Hepatic stellate cell (primary cell): ENCODE measurements at regions not wholly inside any gene's neighbourhood (a gene's known extent, or its start where the extent isn't known, plus 50 kb on each side); places are given as distances from the start of the nearest gene placed in this dataset.
"Not testable (repeated sequence)": the region's sequence is repeated elsewhere in the genome, so short reads cannot be mapped to it uniquely, and the experiment has no call there.

ENCODE experiments used
- DNase-seq: peaks from one replicate; pipeline ENCODE4 v3.0.0; 2011; ENCODE audit warnings: low spot score

- no peak for DNase-seq
Measured at GRCh38 chr12:96085475-96085874, 50.1 kb upstream of the LTA4H start.

- DNase-seq: not testable (repeated sequence)
Measured at GRCh38 chr12:96086190-96086589, 50.8 kb upstream of the LTA4H start.

- no peak for DNase-seq
Measured at GRCh38 chr12:96091833-96092232, 56.4 kb upstream of the LTA4H start.

GRCh38 chr12:96093543-96094196 is 58.3 kb upstream of the LTA4H start:
- DNase-seq: no peak

GRCh38 chr12:96094201-96094600 is 58.8 kb upstream of the LTA4H start:
- no peak for DNase-seq

GRCh38 chr12:96098631-96099030 is 63.2 kb upstream of the LTA4H start:
- DNase-seq: no peak

GRCh38 chr12:96099421-96099820 is 64.0 kb upstream of the LTA4H start:
- no peak for DNase-seq

- no peak for DNase-seq
Measured at GRCh38 chr12:96099986-96100385, 64.6 kb upstream of the LTA4H start.

- no peak for DNase-seq
Measured at GRCh38 chr12:96101806-96102205, 66.4 kb upstream of the LTA4H start.

GRCh38 chr12:96103067-96103644 is 67.8 kb upstream of the LTA4H start:
- DNase-seq: no peak

GRCh38 chr12:96104566-96104965 is 69.2 kb upstream of the LTA4H start:
- DNase-seq: no peak

GRCh38 chr12:96106137-96106536 is 70.8 kb upstream of the LTA4H start:
- DNase-seq: no peak

- DNase-seq: no peak
Measured at GRCh38 chr12:96107236-96107635, 71.8 kb upstream of the LTA4H start.

GRCh38 chr12:96108321-96108720 is 72.9 kb upstream of the LTA4H start:
- DNase-seq: no peak

- DNase-seq: not testable (repeated sequence)
Measured at GRCh38 chr12:96108941-96109340, 73.6 kb upstream of the LTA4H start.

- DNase-seq: no peak
Measured at GRCh38 chr12:96112733-96113132, 77.3 kb upstream of the LTA4H start.

- DNase-seq: no peak
Measured at GRCh38 chr12:96117460-96117859, 76.7 kb upstream of the ELK3 start.

- DNase-seq: no peak
Measured at GRCh38 chr12:96120359-96121100, 73.6 kb upstream of the ELK3 start.

GRCh38 chr12:96121271-96121711 is 72.9 kb upstream of the ELK3 start:
- DNase-seq: no peak

- not testable (repeated sequence) for DNase-seq
Measured at GRCh38 chr12:96128292-96128691, 65.9 kb upstream of the ELK3 start.

GRCh38 chr12:96130396-96131059 is 63.6 kb upstream of the ELK3 start:
- DNase-seq: no peak

GRCh38 chr12:96131230-96131788 is 62.9 kb upstream of the ELK3 start:
- DNase-seq: no peak
